ENCODE measurements at regions not wholly inside any gene's neighbourhood (a gene's known extent, or its start where the extent isn't known, plus 50 kb on each side); places are given as distances from the start of the nearest gene placed in this dataset.

DNA sequence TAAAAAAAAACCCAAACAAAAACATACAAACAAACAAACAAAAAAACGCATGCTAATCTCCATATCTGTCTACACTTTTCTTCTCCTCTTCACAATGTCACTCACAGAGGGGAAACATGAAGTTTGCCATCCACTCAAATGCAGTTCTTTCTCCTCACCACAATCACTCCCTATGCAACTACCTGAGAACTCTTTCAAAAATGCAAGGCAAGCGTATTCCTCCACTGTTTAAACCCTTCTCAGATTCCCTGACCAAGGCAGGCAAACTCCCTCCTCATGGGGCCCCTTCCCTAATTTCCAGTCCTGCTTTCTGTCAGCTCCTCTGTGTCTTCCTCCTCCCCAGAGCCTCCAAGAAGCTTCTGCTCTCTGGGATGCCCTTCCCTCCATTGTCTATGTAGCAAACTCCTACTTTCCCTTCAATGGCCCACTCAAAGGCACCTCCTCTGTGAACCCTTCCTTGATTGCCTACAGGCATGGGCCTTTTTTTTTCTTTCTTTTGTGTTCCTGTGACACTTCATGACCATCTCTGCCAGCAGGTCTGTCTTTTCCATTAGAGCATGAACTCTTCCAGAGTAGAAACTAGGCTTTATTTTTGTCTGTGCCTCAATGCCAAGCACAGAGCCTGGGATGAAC lies 143.8 kb upstream of the SLC1A4 start:
- TF ChIP-seq, protein P1, sequence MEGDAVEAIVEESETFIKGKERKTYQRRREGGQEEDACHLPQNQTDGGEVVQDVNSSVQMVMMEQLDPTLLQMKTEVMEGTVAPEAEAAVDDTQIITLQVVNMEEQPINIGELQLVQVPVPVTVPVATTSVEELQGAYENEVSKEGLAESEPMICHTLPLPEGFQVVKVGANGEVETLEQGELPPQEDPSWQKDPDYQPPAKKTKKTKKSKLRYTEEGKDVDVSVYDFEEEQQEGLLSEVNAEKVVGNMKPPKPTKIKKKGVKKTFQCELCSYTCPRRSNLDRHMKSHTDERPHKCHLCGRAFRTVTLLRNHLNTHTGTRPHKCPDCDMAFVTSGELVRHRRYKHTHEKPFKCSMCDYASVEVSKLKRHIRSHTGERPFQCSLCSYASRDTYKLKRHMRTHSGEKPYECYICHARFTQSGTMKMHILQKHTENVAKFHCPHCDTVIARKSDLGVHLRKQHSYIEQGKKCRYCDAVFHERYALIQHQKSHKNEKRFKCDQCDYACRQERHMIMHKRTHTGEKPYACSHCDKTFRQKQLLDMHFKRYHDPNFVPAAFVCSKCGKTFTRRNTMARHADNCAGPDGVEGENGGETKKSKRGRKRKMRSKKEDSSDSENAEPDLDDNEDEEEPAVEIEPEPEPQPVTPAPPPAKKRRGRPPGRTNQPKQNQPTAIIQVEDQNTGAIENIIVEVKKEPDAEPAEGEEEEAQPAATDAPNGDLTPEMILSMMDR (IDR thresholded peaks at IDR 0.05), result no peak
- TF ChIP-seq POLR2A (IDR thresholded peaks at IDR 0.05), result no peak
